ENCODE measurements at regions not wholly inside any gene's neighbourhood (a gene's known extent, or its start where the extent isn't known, plus 50 kb on each side); places are given as distances from the start of the nearest gene placed in this dataset.

GRCh38 chr11:95324826-95325225 is 93.8 kb upstream of the SESN3 start:
- no peak for TF ChIP-seq CTCF (IDR thresholded peaks at IDR 0.05; ENCODE audit: control extremely low read depth in 1 of 3, insufficient read depth in 1 of 3, low read depth in 1 of 3, low read length in 3 of 3)
- TF ChIP-seq EZH2 (IDR thresholded peaks at IDR 0.05; ENCODE audit: low read depth, low read length, severe bottlenecking) = no peak
- TF ChIP-seq TAF7 (optimal IDR thresholded peaks at IDR 0.05; ENCODE audit: borderline replicate concordance, low read depth, low read length) = no peak
- no peak for TF ChIP-seq POLR2AphosphoS5 (IDR thresholded peaks at IDR 0.05; ENCODE audit: low read depth, low read length)
- TF ChIP-seq EP300 (IDR thresholded peaks at IDR 0.05; ENCODE audit: borderline replicate concordance in 1 of 2, low read depth in 2 of 2, low read length in 2 of 2) = no peak
- TF ChIP-seq NRF1 (IDR thresholded peaks at IDR 0.05; ENCODE audit: low read depth, low read length) = no peak
- TF ChIP-seq POLR2A (IDR thresholded peaks at IDR 0.05; ENCODE audit: control extremely low read depth in 1 of 2, low read depth in 2 of 2, low read length in 2 of 2) = no peak
- TF ChIP-seq SP1 (IDR thresholded peaks at IDR 0.05; ENCODE audit: low read depth, low read length) = no peak
- no peak for TF ChIP-seq KDM1A (IDR thresholded peaks at IDR 0.05; ENCODE audit: borderline replicate concordance, low read length)
